GM23338 (cell line): ENCODE measurements at regions not wholly inside any gene's neighbourhood (a gene's known extent, or its start where the extent isn't known, plus 50 kb on each side); places are given as distances from the start of the nearest gene placed in this dataset.

Experiments used
- CREB1 ChIP-seq: fragments of 250-450 bp; sonication (Bioruptor Pico); IDR thresholded peaks from 2 replicates; pipeline ENCODE4 v1.5.0; 2020; ENCODE audit warnings: low read depth, mild to moderate bottlenecking, moderate library complexity
- EZH2 ChIP-seq: fragments of 200-600 bp; sonication (generic); IDR thresholded peaks from one replicate; pipeline ENCODE4 v1.8.0; 2017; ENCODE audit warnings: antibody characterized with exemption, mild to moderate bottlenecking, low read depth; ENCODE audit not compliant: unreplicated experiment
- EZH2phosphoT487 ChIP-seq: fragments of 200-600 bp; sonication (generic); IDR thresholded peaks from one replicate; pipeline ENCODE4 v1.8.1; 2018; ENCODE audit warnings: antibody characterized with exemption; ENCODE audit not compliant: unreplicated experiment
- JUNB ChIP-seq: IDR thresholded peaks from one replicate; pipeline ENCODE4 v1.6.1; 2016; ENCODE audit warnings: antibody characterized with exemption; ENCODE audit not compliant: unreplicated experiment
- NANOG ChIP-seq: IDR thresholded peaks from 2 replicates; pipeline ENCODE4 v1.6.1; 2016; ENCODE audit warnings: antibody characterized with exemption, borderline replicate concordance
- POLR2AphosphoS5 ChIP-seq: IDR thresholded peaks from 2 replicates; pipeline ENCODE4 v1.6.1; 2016; ENCODE audit warnings: antibody characterized with exemption, low read depth
- STAT1 ChIP-seq: IDR thresholded peaks from one replicate; pipeline ENCODE4 v1.6.1; 2016; ENCODE audit warnings: antibody characterized with exemption; ENCODE audit not compliant: unreplicated experiment
- ZNF114 ChIP-seq: fragments of 250-450 bp; sonication (Bioruptor Pico); IDR thresholded peaks from 2 replicates; pipeline ENCODE4 v1.5.0; 2020; ENCODE audit warnings: mild to moderate bottlenecking, moderate library complexity
- ZNF331 ChIP-seq: fragments of 250-450 bp; sonication (Bioruptor Pico); IDR thresholded peaks from 2 replicates; pipeline ENCODE4 v1.5.0; 2020; ENCODE audit warnings: low read depth, mild to moderate bottlenecking, moderate library complexity
- TF ChIP-seq, protein P1 (sequence below), 2 experiments: fragments of 200-600 bp in 1 of 2; sonication (generic) in 1 of 2; conservative IDR thresholded peaks; 2 replicates each; pipeline versions ENCODE4 v1.5.1 to v1.6.1; 2016 to 2017; ENCODE audit warnings: antibody characterized with exemption in 2 of 2, low read depth in 2 of 2, mild to moderate bottlenecking in 2 of 2, moderate library complexity in 1 of 2
- TF ChIP-seq, protein P2 (sequence below): IDR thresholded peaks from one replicate; pipeline ENCODE4 v1.6.1; 2018; ENCODE audit warnings: antibody characterized with exemption; ENCODE audit not compliant: unreplicated experiment
- TF ChIP-seq, protein P3 (sequence below): IDR thresholded peaks from 2 replicates; pipeline ENCODE4 v1.6.1; 2016; ENCODE audit warnings: antibody characterized with exemption
- TF ChIP-seq, protein P4 (sequence below): fragments of 250-450 bp; sonication (Bioruptor Pico); IDR thresholded peaks from 2 replicates; pipeline ENCODE4 v1.5.0; 2020; ENCODE audit warnings: mild to moderate bottlenecking, moderate library complexity

DNA sequence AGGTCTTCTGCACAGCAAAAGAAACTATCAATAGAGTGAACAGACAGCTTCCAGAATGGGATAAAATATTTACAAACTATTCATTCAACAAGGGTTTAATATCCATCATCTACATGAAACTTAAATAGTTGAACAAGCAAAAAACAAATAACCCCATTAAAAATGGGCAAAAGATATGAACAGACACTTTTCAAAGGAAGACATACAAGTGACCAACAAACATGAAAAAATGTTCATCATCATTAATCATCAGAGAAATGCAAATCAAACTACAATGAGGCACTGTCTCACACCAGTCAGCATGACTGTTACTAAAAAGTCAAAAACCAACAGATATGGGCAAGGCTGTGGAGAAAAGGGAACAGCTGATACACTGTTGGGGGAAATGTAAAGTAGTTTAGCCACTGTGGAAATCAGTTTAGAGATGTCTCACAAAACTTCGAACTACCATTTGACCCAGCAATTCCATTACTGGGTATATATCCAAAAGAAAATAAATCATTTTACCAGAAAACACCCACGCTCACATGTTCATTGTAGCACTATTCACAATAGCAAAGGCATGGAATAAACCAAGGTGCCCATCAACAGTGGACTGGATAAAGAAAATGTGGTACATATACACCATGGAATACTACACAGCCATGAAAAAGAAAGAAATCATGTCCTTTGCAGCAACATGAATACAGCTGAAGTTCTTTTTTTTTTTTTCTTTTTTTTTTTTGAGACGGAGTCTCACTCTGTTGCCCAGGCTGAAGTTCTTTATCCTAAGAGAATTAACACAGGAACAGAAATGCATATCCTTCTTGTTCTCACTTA, 172.6 kb downstream of the KLF6 start:
- TF ChIP-seq, protein P1, sequence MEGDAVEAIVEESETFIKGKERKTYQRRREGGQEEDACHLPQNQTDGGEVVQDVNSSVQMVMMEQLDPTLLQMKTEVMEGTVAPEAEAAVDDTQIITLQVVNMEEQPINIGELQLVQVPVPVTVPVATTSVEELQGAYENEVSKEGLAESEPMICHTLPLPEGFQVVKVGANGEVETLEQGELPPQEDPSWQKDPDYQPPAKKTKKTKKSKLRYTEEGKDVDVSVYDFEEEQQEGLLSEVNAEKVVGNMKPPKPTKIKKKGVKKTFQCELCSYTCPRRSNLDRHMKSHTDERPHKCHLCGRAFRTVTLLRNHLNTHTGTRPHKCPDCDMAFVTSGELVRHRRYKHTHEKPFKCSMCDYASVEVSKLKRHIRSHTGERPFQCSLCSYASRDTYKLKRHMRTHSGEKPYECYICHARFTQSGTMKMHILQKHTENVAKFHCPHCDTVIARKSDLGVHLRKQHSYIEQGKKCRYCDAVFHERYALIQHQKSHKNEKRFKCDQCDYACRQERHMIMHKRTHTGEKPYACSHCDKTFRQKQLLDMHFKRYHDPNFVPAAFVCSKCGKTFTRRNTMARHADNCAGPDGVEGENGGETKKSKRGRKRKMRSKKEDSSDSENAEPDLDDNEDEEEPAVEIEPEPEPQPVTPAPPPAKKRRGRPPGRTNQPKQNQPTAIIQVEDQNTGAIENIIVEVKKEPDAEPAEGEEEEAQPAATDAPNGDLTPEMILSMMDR (conservative IDR thresholded peaks at IDR 0.05; ENCODE audit: low read depth in 2 of 2) = no peak
- TF ChIP-seq POLR2AphosphoS5 = no peak
- TF ChIP-seq CREB1 = no peak
- no peak for TF ChIP-seq EZH2phosphoT487
- TF ChIP-seq EZH2 = no peak
- TF ChIP-seq, protein P2, sequence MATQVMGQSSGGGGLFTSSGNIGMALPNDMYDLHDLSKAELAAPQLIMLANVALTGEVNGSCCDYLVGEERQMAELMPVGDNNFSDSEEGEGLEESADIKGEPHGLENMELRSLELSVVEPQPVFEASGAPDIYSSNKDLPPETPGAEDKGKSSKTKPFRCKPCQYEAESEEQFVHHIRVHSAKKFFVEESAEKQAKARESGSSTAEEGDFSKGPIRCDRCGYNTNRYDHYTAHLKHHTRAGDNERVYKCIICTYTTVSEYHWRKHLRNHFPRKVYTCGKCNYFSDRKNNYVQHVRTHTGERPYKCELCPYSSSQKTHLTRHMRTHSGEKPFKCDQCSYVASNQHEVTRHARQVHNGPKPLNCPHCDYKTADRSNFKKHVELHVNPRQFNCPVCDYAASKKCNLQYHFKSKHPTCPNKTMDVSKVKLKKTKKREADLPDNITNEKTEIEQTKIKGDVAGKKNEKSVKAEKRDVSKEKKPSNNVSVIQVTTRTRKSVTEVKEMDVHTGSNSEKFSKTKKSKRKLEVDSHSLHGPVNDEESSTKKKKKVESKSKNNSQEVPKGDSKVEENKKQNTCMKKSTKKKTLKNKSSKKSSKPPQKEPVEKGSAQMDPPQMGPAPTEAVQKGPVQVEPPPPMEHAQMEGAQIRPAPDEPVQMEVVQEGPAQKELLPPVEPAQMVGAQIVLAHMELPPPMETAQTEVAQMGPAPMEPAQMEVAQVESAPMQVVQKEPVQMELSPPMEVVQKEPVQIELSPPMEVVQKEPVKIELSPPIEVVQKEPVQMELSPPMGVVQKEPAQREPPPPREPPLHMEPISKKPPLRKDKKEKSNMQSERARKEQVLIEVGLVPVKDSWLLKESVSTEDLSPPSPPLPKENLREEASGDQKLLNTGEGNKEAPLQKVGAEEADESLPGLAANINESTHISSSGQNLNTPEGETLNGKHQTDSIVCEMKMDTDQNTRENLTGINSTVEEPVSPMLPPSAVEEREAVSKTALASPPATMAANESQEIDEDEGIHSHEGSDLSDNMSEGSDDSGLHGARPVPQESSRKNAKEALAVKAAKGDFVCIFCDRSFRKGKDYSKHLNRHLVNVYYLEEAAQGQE = no peak
- no peak for TF ChIP-seq ZNF114 (CRISPR knock-in tag)
- TF ChIP-seq, protein P3, sequence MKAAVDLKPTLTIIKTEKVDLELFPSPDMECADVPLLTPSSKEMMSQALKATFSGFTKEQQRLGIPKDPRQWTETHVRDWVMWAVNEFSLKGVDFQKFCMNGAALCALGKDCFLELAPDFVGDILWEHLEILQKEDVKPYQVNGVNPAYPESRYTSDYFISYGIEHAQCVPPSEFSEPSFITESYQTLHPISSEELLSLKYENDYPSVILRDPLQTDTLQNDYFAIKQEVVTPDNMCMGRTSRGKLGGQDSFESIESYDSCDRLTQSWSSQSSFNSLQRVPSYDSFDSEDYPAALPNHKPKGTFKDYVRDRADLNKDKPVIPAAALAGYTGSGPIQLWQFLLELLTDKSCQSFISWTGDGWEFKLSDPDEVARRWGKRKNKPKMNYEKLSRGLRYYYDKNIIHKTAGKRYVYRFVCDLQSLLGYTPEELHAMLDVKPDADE = no peak
- TF ChIP-seq NANOG = no peak
- no peak for TF ChIP-seq ZNF331 (CRISPR knock-in tag)
- no peak for TF ChIP-seq STAT1
- no peak for TF ChIP-seq JUNB
- TF ChIP-seq, protein P4, sequence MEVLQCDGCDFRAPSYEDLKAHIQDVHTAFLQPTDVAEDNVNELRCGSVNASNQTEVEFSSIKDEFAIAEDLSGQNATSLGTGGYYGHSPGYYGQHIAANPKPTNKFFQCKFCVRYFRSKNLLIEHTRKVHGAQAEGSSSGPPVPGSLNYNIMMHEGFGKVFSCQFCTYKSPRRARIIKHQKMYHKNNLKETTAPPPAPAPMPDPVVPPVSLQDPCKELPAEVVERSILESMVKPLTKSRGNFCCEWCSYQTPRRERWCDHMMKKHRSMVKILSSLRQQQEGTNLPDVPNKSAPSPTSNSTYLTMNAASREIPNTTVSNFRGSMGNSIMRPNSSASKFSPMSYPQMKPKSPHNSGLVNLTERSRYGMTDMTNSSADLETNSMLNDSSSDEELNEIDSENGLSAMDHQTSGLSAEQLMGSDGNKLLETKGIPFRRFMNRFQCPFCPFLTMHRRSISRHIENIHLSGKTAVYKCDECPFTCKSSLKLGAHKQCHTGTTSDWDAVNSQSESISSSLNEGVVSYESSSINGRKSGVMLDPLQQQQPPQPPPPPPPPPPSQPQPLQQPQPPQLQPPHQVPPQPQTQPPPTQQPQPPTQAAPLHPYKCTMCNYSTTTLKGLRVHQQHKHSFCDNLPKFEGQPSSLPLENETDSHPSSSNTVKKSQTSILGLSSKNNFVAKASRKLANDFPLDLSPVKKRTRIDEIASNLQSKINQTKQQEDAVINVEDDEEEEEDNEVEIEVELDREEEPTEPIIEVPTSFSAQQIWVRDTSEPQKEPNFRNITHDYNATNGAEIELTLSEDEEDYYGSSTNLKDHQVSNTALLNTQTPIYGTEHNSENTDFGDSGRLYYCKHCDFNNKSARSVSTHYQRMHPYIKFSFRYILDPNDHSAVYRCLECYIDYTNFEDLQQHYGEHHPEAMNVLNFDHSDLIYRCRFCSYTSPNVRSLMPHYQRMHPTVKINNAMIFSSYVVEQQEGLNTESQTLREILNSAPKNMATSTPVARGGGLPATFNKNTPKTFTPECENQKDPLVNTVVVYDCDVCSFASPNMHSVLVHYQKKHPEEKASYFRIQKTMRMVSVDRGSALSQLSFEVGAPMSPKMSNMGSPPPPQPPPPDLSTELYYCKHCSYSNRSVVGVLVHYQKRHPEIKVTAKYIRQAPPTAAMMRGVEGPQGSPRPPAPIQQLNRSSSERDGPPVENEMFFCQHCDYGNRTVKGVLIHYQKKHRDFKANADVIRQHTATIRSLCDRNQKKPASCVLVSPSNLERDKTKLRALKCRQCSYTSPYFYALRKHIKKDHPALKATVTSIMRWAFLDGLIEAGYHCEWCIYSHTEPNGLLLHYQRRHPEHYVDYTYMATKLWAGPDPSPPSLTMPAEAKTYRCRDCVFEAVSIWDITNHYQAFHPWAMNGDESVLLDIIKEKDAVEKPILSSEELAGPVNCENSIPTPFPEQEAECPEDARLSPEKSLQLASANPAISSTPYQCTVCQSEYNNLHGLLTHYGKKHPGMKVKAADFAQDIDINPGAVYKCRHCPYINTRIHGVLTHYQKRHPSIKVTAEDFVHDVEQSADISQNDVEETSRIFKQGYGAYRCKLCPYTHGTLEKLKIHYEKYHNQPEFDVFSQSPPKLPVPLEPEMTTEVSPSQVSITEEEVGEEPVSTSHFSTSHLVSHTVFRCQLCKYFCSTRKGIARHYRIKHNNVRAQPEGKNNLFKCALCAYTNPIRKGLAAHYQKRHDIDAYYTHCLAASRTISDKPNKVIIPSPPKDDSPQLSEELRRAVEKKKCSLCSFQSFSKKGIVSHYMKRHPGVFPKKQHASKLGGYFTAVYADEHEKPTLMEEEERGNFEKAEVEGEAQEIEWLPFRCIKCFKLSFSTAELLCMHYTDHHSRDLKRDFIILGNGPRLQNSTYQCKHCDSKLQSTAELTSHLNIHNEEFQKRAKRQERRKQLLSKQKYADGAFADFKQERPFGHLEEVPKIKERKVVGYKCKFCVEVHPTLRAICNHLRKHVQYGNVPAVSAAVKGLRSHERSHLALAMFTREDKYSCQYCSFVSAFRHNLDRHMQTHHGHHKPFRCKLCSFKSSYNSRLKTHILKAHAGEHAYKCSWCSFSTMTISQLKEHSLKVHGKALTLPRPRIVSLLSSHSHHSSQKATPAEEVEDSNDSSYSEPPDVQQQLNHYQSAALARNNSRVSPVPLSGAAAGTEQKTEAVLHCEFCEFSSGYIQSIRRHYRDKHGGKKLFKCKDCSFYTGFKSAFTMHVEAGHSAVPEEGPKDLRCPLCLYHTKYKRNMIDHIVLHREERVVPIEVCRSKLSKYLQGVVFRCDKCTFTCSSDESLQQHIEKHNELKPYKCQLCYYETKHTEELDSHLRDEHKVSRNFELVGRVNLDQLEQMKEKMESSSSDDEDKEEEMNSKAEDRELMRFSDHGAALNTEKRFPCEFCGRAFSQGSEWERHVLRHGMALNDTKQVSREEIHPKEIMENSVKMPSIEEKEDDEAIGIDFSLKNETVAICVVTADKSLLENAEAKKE (CRISPR knock-in tag) = no peak
